ENCODE measurements at regions not wholly inside any gene's neighbourhood (a gene's known extent, or its start where the extent isn't known, plus 50 kb on each side); places are given as distances from the start of the nearest gene placed in this dataset.
A peak's percentile ranks its signal among the peaks of the same experiment; 100 is the strongest.

DNA sequence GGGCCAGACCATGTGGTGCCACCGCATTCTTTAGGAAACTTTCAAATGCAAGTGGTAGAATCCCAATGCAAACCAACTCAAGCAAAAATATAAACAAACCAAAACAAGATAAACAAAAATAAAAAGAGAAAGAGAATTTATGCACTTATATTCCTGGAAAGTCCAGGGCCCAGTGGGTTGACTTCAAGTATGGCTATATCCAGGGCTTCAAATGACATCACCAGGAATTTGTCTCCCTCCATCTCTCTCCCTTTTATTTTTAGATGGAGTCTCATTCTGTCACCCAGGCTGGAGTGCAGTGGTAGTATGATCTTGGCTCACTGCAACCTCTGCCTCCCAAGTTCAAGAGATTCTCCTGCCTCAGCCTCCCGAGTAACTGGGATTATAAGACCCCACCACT is 56.1 kb upstream of the PNRC1 start:
- Histone ChIP-seq H3K9me3 (no peaks in the 10 kb centered on the region), H3K4me3 (no peak overlapping the region), H3K4me1 (no peaks in the 10 kb centered on the region), H3K36me3 (no peaks in the 10 kb centered on the region), H3K27me3 (replicated peaks in 1 of 7) (no peaks in the 10 kb centered on the region), H3K27ac (no peak overlapping the region)
- intact Hi-C loops (cut with DNase I; ENCODE audit: low total_unique reads): no loop called here
- no peak for DNase-seq
- TF ChIP-seq POLR2A (IDR thresholded peaks at IDR 0.05) (no peak), POLR2AphosphoS5 (IDR thresholded peaks at IDR 0.05) (no peak), CTCF (IDR thresholded peaks at IDR 0.05 in 8 of 11, conservative IDR thresholded peaks at IDR 0.05 in 3 of 11) (no peak)
- WGBS, 5 donors: 86 to 95% (median 88%) methylated on average over 2 of the region's 2 CpGs

DNA sequence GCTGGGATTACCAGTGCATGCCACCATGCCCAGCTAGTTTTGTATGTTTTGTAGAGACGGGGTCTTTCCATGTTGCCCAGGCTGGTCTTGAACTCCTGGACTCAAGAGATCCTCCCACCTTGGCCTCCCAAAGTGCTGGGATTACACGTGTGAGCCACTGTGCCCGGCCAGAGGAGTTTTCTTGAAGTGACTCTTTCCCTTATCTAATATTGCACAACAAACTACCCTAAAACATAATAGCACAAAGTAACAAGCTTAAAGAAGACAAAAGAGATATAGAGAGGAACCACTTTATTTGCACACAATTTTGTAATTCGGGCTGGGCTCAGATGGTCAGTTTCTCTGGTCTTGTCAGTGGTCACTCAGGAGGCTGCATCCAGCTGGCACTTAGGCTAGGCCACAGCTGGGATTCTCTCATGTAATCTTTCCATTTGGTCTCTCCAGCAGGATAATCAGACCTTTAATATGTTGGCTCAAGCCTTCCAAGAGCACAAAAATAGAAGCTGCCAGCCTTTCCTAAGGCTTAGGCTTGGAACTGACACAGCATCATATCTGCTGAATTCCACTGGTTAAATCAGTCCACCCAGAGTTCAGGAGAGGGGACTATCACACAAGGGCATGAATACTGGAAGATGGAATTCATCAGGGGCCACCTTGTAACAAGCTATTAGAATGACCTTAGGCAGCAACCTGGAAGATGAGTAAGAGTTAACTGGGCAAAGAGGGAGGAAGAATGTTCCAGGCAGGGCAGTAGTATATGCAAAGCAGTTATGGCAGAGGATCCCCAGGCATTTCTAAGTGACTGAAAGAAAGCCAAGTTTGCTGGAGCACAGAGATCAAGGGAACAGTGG is 56.7 kb upstream of the PNRC1 start:
- TF ChIP-seq POLR2A (IDR thresholded peaks at IDR 0.05): no peak
- no peak for TF ChIP-seq CTCF (IDR thresholded peaks at IDR 0.05 in 8 of 11, conservative IDR thresholded peaks at IDR 0.05 in 3 of 11)
- no peak for TF ChIP-seq POLR2AphosphoS5 (IDR thresholded peaks at IDR 0.05)
- Histone ChIP-seq H3K4me1 (no peaks in the 10 kb centered on the region), H3K4me3 (no peak overlapping the region), H3K36me3 (no peaks in the 10 kb centered on the region), H3K27ac (peak overlapping the region in 1 of 8 donors; percentile 5), H3K27me3 (replicated peaks in 1 of 7) (no peaks in the 10 kb centered on the region), H3K9me3 (no peaks in the 10 kb centered on the region)
- DNase-seq: no peak
- WGBS, 5 donors: 64 to 91% (median 72%) methylated on average over 4 of the region's 4 CpGs
- intact Hi-C loops (cut with DNase I; ENCODE audit: low total_unique reads): no loop called here

- no peaks in the 10 kb centered on the region for H3K36me3 ChIP-seq
- H3K9me3 ChIP-seq: no peaks in the 10 kb centered on the region
- no peak for DNase-seq
- no peak overlapping the region for H3K4me3 ChIP-seq
- intact Hi-C loops (cut with DNase I; ENCODE audit: low total_unique reads): no loop called here
- H3K27ac ChIP-seq: no peak overlapping the region
- no peaks in the 10 kb centered on the region for H3K27me3 ChIP-seq (replicated peaks in 1 of 7)
- TF ChIP-seq POLR2AphosphoS5 (IDR thresholded peaks at IDR 0.05) (no peak), CTCF (IDR thresholded peaks at IDR 0.05 in 8 of 11, conservative IDR thresholded peaks at IDR 0.05 in 3 of 11) (no peak), POLR2A (IDR thresholded peaks at IDR 0.05) (no peak)
- H3K4me1 ChIP-seq: no peaks in the 10 kb centered on the region
These were observed 57.8 kb upstream of the PNRC1 start for GRCh38 chr6:89022798-89023197.

DNA sequence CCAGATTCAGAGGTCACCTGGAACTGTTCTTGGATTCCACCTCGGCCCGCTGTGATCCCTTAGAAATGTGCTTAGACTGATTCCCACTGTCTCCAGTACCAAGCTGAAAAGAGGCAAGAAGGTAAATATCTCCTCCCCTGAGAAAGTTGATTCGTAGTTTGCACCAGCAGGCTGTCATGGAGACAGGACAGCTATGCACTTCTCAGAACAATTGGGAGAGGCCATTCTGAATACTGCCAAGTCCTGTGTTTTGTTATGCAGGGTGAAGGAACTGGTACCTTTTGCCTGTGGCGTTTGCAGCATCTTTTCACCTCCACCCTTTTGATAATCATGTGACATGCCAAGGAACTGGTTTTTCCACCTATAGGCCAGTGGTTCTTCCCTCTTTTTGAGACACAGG is 58.2 kb upstream of the RNGTT start:
- WGBS, 5 donors: 80 to 93% (median 91%) methylated on average over 4 of the region's 4 CpGs

More for the DNA sequence above, 58.2 kb upstream of the RNGTT start:
- H3K9me3 ChIP-seq: peaks cover 0 to 3% (median 0%) of the 10 kb centered on the region in 8 donors
- H3K27me3 ChIP-seq (replicated peaks in 1 of 7): no peaks in the 10 kb centered on the region
- H3K4me3 ChIP-seq: no peak overlapping the region
- no peak for TF ChIP-seq CTCF (IDR thresholded peaks at IDR 0.05 in 8 of 11, conservative IDR thresholded peaks at IDR 0.05 in 3 of 11)
- no peak for TF ChIP-seq POLR2AphosphoS5 (IDR thresholded peaks at IDR 0.05)
- no peak for TF ChIP-seq POLR2A (IDR thresholded peaks at IDR 0.05)
- DNase-seq: no peak
- H3K36me3 ChIP-seq: no peaks in the 10 kb centered on the region
- no peaks in the 10 kb centered on the region for H3K4me1 ChIP-seq
- H3K27ac ChIP-seq: no peak overlapping the region
- intact Hi-C loops (cut with DNase I; ENCODE audit: low total_unique reads): no loop called here

Measured in spleen (tissue), 11 donors.